WTC11 (cell line): ENCODE measurements at regions not wholly inside any gene's neighbourhood (a gene's known extent, or its start where the extent isn't known, plus 50 kb on each side); places are given as distances from the start of the nearest gene placed in this dataset.
"Not testable (repeated sequence)": the region's sequence is repeated elsewhere in the genome, so short reads cannot be mapped to it uniquely, and the experiment has no call there.

Source experiments
- ATAC-seq: fragments of 200-7000 bp; cut with Tn5 transposase; 2 replicates; pipeline ENCODE4 v1.10.0; 2021; ENCODE audit warnings: mild to moderate bottlenecking, moderate library complexity
- CTCF ChIA-PET: fragments of 300-600 bp; sonication (Branson Sonifier 250); formaldehyde crosslinking; loops from one replicate; lab custom pipeline; 2021; ENCODE audit warnings: antibody characterized with exemption; lab: Charles Lee
- POLR2A ChIA-PET: fragments of 350-600 bp; sonication (Branson Sonifier 250); formaldehyde crosslinking; loops from one replicate; lab custom pipeline; 2021; ENCODE audit warnings: antibody characterized with exemption; lab: Charles Lee
- DNase-seq: peaks from one replicate; pipeline ENCODE4 v3.0.0; 2021; ENCODE audit warnings: low spot score
- H3K27ac Mint-ChIP-seq: 2 replicates; pipeline ENCODE4 v1.8.0; 2021; ENCODE audit warnings: mixed read lengths
- H3K27me3 Mint-ChIP-seq: 2 replicates; pipeline ENCODE4 v1.8.0; 2021; ENCODE audit warnings: low read depth, mild to moderate bottlenecking, moderate library complexity, mixed read lengths
- H3K36me3 Mint-ChIP-seq: 2 replicates; pipeline ENCODE4 v1.8.0; 2021; ENCODE audit warnings: mixed read lengths
- H3K4me1 Mint-ChIP-seq: 2 replicates; pipeline ENCODE4 v1.8.0; 2022; ENCODE audit warnings: mixed read lengths
- H3K4me3 Mint-ChIP-seq: 2 replicates; pipeline ENCODE4 v1.8.0; 2021; ENCODE audit warnings: mild to moderate bottlenecking, moderate library complexity, mixed read lengths
- H3K9me3 Mint-ChIP-seq: 2 replicates; pipeline ENCODE4 v1.8.0; 2021; ENCODE audit warnings: mixed read lengths
- FOXP4 ChIP-seq: sonication (generic); formaldehyde crosslinking; IDR thresholded peaks from 2 replicates; pipeline ENCODE4 v1.8.0; 2022; ENCODE audit warnings: mild to moderate bottlenecking, missing genetic modification reagents
- GTF2I ChIP-seq: fragments of 250-450 bp; sonication (Bioruptor Pico); conservative IDR thresholded peaks from 2 replicates; pipeline ENCODE4 v1.4.0; 2021; ENCODE audit warnings: mild to moderate bottlenecking
- OVOL2 ChIP-seq: fragments of 250-450 bp; sonication (Bioruptor Pico); IDR thresholded peaks from 2 replicates; pipeline ENCODE4 v1.9.0; 2021; ENCODE audit warnings: mild to moderate bottlenecking, borderline replicate concordance
- STAT6 ChIP-seq: sonication (generic); formaldehyde crosslinking; conservative IDR thresholded peaks from 2 replicates; pipeline ENCODE4 v1.8.1; 2023; ENCODE audit warnings: mild to moderate bottlenecking, low read depth, missing genetic modification reagents, moderate library complexity
- TEAD1 ChIP-seq: sonication (generic); formaldehyde crosslinking; IDR thresholded peaks from 2 replicates; pipeline ENCODE4 v1.8.0; 2022; ENCODE audit warnings: mild to moderate bottlenecking, missing genetic modification reagents
- ZNF138 ChIP-seq: sonication (generic); formaldehyde crosslinking; conservative IDR thresholded peaks from 2 replicates; pipeline ENCODE4 v1.8.1; 2022; ENCODE audit warnings: mild to moderate bottlenecking, moderate library complexity, missing genetic modification reagents
- ZNF232 ChIP-seq: sonication (generic); formaldehyde crosslinking; IDR thresholded peaks from 2 replicates; pipeline ENCODE4 v1.8.0; 2022; ENCODE audit warnings: mild to moderate bottlenecking, missing genetic modification reagents
- ZNF281 ChIP-seq: sonication (generic); formaldehyde crosslinking; IDR thresholded peaks from 2 replicates; pipeline ENCODE4 v1.8.0; 2023; ENCODE audit warnings: mild to moderate bottlenecking, missing genetic modification reagents
- ZNF396 ChIP-seq: fragments of 250-450 bp; sonication (Bioruptor Pico); IDR thresholded peaks from 2 replicates; pipeline ENCODE4 v1.8.0; 2021; ENCODE audit warnings: mild to moderate bottlenecking, moderate library complexity, borderline replicate concordance
- ZNF423 ChIP-seq: fragments of 250-450 bp; sonication (Bioruptor Pico); IDR thresholded peaks from 2 replicates; pipeline ENCODE4 v2.1.2; 2022; ENCODE audit warnings: mild to moderate bottlenecking, moderate library complexity
- ZNF425 ChIP-seq: fragments of 250-450 bp; sonication (Bioruptor Pico); conservative IDR thresholded peaks from 2 replicates; pipeline ENCODE4 v1.9.0; 2021; ENCODE audit warnings: mild to moderate bottlenecking
- ZNF532 ChIP-seq: fragments of 250-450 bp; sonication (Bioruptor Pico); IDR thresholded peaks from 2 replicates; pipeline ENCODE4 v1.9.0; 2021; ENCODE audit warnings: mild to moderate bottlenecking, borderline replicate concordance

- peak overlapping the region; percentile 48 for H3K27ac Mint-ChIP-seq
- no peak overlapping the region for H3K4me3 Mint-ChIP-seq
- POLR2A ChIA-PET = no interaction called here
- CTCF ChIA-PET = interaction anchor here (1.0 to 3.6 kb wide), 10 partner anchors 8 to 365 kb away, joined by 3 to 23 read pairs (median 4); no protein-coding TSS in a partner anchor
- no peaks in the 10 kb centered on the region; the same call in 1 of the 2 replicates for H3K27me3 Mint-ChIP-seq
- no peak for TF ChIP-seq ZNF425 (CRISPR knock-in tag)
- TF ChIP-seq TEAD1 (CRISPR knock-in tag) = peak; percentile 21; the same call in 1 of the 2 replicates
- TF ChIP-seq, all 79 proteins: peak for 1
- Mint-ChIP-seq H3K36me3 (peaks cover 20% of the 10 kb centered on the region), H3K9me3 (peaks cover 12% of the 10 kb centered on the region), H3K4me1 (peaks cover 23% of the 10 kb centered on the region)
- peak; percentile 81 for ATAC-seq
- peak; percentile 28 for DNase-seq
Observed at GRCh38 chr11:116366980-116367645, 405.7 kb downstream of the BUD13 start.

DNA sequence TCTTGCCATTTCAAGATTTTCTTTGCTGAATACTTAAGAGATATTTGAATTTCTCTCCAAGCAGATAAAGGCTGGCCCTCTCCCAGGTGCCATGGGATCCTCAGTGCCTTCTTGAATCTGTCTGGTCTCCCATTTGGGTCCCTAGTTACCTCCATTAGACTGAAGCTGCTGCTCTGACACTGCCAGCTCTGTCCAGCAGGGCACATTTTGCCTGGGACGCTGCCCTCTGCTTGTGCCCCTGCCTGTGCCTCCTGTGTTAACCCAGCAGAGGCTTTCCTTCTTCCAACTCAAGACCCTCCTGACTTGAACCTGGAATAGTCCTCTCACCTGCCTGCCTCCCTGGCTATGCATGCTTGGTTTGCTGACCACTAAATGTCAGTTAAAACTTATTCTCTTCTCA lies 406.3 kb downstream of the BUD13 start:
- no peak overlapping the region; the same call in 1 of the 2 replicates for H3K27ac Mint-ChIP-seq
- CTCF ChIA-PET = interaction anchor here (0.6 to 3.6 kb wide), 13 partner anchors 8 to 366 kb away, joined by 3 to 23 read pairs (median 4); no protein-coding TSS in a partner anchor
- ATAC-seq (peak; percentile 54), DNase-seq (no peak)
- no peak overlapping the region for H3K4me3 Mint-ChIP-seq
- POLR2A ChIA-PET = no interaction called here
- H3K27me3 Mint-ChIP-seq = no peaks in the 10 kb centered on the region; the same call in 1 of the 2 replicates
- peaks cover 29% of the 10 kb centered on the region for H3K4me1 Mint-ChIP-seq
- H3K36me3 Mint-ChIP-seq = peaks cover 20% of the 10 kb centered on the region
- H3K9me3 Mint-ChIP-seq = peaks cover 12% of the 10 kb centered on the region
- no peak for TF ChIP-seq ZNF423 (CRISPR knock-in tag)
- TF ChIP-seq ZNF281 (CRISPR knock-in tag) = no peak
- no peak for TF ChIP-seq FOXP4 (CRISPR knock-in tag)
- TF ChIP-seq OVOL2 (CRISPR knock-in tag) = no peak

DNA sequence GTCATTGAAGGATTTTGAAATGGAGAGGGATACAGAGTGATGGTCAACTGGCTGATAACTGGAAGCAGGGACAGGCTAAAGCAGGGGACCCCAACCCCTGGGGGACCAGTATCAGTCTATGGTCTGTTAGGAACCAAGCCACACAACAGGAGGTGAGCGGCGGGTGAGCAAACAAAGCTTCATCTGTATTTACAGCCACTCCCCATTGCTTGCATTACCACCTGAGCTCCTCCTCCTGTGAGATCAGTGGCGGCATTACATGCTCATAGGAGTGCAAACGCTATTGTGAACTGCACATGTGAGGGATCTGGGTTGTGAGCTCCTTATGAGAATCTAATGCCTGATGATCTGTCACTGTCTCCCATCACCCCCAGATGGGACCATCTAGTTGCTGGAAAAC lies 407.9 kb downstream of the BUD13 start:
- CTCF ChIA-PET = interaction anchor here (0.7 to 1.1 kb wide), 2 partner anchors 134 to 1849 kb away, joined by 5 to 6 read pairs; no protein-coding TSS in a partner anchor
- POLR2A ChIA-PET, H3K27me3 Mint-ChIP-seq, ATAC-seq, DNase-seq, H3K27ac Mint-ChIP-seq, H3K4me3 Mint-ChIP-seq: not testable (repeated sequence)
- Mint-ChIP-seq H3K36me3 (peaks cover 20% of the 10 kb centered on the region), H3K9me3 (peaks cover 12% of the 10 kb centered on the region), H3K4me1 (peaks cover 38% of the 10 kb centered on the region)

DNA sequence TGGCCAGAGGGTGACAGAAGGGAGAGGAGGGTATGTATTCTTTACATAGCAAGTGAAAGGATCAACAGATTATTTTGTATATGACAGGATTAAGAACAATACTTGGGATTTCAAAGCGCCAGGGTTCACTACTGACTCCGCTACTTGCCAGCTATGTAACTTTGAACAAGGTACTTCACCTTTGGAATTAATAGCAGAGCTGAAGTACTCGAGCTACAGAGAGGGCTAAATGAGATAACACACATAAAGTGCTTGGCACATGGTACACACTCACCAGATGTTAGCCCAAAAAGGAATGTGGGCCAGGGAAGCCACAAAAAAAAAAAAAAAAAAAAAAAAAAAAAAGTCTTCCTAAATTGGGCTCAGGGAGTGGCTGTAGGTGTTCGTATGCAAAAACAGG lies 408.4 kb downstream of the BUD13 start:
- ATAC-seq (no peak), DNase-seq (no peak)
- Mint-ChIP-seq H3K4me1 (peaks cover 43% of the 10 kb centered on the region), H3K9me3 (peaks cover 12% of the 10 kb centered on the region), H3K27me3 (no peaks in the 10 kb centered on the region; the same call in 1 of the 2 replicates), H3K4me3 (no peak overlapping the region), H3K36me3 (peaks cover 20% of the 10 kb centered on the region), H3K27ac (no peak overlapping the region)
- POLR2A ChIA-PET = no interaction called here
- CTCF ChIA-PET = interaction anchor here (0.7 to 1.1 kb wide), 2 partner anchors 135 to 1848 kb away, joined by 5 to 6 read pairs; no protein-coding TSS in a partner anchor
- TF ChIP-seq ZNF138 (no peak), GTF2I (CRISPR knock-in tag) (no peak), ZNF396 (CRISPR knock-in tag) (no peak), OVOL2 (CRISPR knock-in tag) (no peak), ZNF532 (CRISPR knock-in tag) (no peak), ZNF232 (CRISPR knock-in tag) (no peak), STAT6 (CRISPR knock-in tag) (no peak)
